Activated CD4-positive, CD25-positive, alpha-beta regulatory T cell treated with anti-CD3 and anti-CD28 coated beads, Interleukin-2, amount 50 U/mL, for 16 hours (primary cell): ENCODE measurements at regions not wholly inside any gene's neighbourhood (a gene's known extent, or its start where the extent isn't known, plus 50 kb on each side); places are given as distances from the start of the nearest gene placed in this dataset.
"Not testable (repeated sequence)": the region's sequence is repeated elsewhere in the genome, so short reads cannot be mapped to it uniquely, and the experiment has no call there.

Experiments
- DNase-seq: peaks from one replicate; pipeline ENCODE4 v3.0.0-alpha.2; 2020; ENCODE audit warnings: low read depth, low spot score

DNA sequence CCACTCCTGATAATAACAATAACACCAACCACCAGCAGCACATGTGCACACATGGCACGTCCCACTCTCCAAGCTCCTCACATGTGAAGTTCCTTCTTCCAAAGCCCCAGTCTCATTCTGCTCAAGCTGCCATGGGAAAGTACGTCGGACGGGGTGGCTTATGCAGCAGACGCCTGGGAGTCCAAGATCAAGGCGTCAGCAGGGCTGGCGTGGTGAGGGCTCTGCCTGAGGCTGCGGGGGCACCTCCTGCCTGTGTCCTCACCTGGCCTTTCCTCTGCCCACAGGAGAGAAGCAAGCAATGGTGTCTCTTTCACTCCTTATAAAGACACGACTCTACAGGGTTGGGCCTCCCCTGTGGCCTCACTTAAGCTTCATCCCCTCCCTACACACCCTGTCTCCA, 68.8 kb upstream of the INSIG1 start:
- DNase-seq, result no peak

DNA sequence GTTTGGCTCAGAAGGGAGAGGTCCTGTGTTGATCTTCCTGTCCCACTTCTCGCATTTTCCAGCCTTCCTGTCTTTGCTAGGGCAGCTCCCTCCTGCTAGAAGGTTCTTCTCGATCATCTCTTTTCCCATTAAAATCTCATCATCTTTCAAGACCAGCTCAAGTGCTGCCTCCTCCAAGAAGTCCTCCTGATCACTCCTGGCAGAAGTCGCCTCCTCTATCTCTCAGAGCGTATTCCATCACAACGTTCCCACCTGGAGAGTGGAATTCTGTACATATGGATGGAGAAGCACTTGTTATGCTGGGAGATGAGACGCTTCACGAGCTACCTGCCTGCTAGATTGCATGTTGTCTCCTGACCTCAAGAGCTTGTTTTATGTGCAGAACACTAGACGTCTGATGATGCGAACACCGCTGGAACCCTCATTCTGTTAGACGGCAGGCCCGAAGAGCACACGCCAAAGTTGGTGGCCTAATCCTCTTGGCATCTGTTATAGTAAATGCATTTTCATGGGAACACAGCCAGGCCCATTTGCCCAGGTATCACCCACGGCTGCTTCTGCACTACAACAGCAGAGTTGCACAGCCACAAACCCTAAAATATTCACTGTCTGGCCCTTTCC, 68.0 kb upstream of the INSIG1 start:
- DNase-seq, result no peak

DNA sequence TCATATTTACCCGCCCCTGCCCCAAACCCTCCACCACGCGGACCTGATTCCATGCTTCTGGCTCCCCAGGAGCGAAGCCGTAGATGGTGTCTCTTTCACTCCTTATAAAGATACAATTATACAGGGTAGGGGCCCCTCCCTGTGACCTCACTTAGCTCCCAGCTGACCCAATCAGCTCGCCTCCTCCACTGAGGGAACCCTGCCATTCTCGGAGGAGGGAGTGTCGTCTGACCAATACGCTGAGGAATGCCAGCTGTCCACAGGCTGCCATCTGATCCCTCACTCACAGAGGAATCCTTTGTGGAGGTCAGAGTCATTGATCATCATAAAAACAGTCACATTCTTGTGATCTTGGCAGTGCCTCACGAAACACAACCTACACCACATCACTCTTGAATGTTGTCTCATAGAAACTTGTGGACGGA, 67.5 kb upstream of the INSIG1 start:
- DNase-seq, result no peak

DNA sequence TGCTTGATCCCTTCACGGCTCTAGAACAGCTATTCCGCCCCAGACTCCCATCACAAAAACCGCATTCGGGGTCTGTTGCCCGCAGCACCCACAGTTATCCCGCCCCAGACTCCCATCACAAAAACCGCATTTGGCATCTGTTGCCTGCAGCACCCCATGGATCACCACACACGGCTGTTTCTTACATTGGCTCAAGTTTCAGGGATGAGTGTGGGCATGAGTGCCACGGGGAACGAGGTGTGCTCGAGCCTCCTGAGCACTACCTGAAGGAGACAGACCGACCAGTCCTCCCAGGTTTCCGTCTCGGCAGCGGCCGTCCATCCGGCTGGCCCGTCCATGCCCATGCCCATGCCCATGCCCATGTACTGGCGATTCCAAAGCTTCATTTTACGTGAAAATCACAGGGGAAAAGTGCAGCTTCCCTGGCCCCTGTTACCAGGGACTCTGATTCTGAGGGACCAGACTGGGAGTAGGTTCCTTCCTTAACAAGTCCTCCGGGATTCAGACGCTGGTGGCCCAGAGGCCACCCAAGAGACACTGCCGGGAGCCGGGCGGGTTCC, 66.4 kb upstream of the INSIG1 start:
- DNase-seq, result no peak

DNA sequence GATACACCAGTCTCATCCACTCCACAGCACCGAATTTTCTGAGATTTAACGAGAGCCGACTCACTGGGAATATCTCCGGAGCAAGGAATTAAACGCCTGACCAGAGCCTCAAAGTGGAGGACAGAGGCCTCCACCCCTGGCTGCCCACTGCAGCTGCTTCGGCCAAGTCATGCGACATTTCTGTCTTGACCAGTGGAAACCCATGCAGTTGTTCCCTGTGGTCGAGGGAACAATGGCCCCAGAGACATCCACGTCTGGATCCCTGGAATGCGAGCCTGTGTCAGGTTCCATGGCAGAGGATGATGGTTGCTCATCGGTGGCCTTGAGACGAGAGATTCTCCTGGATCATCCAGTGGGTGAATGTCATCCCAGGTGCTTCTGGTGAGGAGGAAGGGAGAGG, 65.7 kb upstream of the INSIG1 start:
- no peak for DNase-seq

DNA sequence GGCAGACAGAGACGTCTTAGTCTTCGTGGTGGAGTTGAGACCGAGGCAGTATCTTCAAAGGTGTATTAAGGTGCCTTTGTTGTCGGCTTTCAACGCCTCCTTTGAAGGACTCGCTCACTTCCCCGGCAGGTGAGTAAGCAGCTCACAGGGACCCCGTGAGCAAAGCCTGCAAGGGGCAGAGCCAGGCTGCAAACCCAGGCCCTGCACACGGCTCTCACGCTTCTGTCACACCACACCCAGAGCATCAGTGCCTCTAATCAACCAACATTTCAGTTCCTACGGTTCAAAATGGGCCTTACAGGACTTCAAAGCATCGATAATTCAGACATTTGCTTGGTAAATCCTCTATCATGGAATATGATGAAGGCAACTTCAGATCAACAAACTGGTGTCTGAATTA, 64.8 kb upstream of the INSIG1 start:
- DNase-seq, result no peak

DNA sequence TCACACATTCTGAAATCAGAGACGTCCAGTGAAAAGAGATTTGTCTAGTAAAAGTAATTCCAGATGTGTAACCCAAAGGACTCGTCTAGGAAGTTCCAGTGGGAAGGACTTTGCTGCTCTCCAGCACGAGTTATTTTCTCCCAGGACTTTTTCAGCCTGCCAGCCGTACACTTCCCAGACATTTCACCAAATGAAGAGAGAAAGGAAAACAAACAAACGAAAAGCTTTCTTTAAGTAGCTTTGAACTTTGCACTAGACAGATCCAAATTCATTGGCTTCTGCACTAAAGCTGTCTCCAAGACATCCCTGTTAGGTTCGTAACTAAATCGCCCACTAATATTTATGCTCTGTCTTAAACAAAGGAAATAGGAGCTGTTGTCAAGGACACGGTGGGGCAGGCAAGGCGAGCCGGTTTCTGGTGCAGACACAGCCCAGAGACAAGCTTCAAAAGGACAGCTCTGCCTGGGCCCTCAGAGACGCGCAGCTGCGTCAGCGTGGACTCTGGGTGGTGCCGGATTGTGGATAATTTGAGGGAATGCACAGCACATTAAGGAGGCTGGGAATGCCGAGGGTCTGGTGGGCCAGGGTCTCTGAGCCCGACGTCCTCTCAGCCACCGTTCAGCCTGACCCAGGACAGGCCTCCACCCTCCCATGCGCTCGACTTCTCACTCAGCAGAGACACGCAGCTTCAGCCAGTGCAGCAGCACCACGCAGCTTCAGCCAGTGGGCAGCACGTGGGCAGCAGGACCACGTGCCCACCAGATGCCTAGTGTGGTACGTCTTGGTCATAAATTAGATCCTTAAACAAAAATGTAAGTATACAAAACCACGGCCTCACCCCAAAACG, 64.1 kb upstream of the INSIG1 start:
- no peak for DNase-seq

DNA sequence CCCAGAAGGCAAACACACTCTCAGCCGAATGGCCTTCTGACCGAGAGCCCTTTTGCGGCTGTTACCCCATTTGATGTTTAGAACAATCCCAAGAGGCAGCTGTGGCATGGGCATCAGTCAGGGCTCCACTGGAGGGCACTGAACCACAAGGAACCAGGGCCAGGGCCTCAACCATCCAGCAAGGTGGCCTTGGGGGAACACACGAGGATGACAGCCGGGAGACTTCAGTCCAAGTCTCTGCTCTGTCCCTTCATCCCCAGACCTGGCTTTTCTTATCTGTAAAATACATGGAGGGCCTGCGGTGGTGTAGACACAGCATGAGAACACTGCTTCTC, 63.6 kb upstream of the INSIG1 start:
- no peak for DNase-seq

DNA sequence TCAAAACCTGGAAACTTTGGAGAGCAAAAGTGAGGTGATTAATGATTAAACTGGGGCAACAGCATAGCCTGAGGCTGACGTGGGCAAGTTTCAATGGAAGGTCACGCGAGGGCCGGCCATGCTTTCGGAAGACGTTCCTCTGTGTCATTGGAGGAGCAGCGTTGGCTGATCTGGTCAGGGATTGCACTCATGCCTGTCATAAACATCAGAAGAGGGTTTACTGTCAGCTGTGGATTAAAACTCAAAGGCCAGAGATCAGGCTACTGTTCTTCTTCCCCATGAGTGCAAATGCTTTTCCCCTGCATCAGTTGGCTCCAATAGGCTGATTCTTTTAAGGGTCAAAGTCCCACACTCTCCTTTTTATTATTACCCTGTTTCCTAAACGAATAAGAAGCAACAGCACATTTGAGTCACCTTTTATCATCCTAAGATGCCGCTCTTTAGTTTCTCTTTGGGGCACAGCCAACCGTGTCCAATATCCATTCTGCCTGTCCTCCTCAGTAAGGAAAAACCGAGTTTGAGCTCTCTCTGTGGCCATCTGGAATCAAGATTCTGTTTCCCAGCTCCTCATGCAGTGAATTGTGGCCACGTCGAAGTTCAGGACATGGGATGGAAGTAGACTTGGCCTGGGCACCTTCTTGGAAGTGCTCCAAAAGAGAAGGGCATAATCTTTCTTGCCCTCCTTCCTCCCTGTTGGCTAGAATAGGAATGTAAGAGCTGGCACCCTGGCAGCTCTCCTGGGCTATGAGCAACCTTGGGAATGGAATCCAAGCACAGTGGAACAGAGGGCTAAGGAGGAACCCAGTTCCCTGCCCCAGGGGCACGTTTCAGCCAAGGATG, 62.5 kb upstream of the INSIG1 start:
- DNase-seq, result no peak

DNA sequence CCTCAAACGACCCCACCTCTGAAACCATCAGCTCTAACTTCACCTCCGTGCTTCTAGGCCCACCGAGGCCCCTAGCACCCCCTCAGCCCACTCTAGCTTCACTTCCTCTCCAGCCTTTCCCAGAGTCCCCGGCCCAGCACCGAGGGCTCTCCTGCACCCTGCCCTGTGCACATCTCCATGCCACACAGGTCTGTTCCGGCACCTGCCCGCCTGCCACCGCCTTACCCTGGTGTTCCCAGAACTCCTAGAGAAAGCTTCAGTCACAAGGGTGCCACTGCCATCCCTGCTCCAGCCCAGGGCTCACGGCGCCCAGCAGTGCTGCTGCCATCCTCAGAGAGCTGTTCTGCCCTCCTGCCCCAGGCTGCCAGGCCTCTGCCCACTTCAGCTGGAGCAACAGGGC, 61.3 kb upstream of the INSIG1 start:
- DNase-seq, result no peak

DNA sequence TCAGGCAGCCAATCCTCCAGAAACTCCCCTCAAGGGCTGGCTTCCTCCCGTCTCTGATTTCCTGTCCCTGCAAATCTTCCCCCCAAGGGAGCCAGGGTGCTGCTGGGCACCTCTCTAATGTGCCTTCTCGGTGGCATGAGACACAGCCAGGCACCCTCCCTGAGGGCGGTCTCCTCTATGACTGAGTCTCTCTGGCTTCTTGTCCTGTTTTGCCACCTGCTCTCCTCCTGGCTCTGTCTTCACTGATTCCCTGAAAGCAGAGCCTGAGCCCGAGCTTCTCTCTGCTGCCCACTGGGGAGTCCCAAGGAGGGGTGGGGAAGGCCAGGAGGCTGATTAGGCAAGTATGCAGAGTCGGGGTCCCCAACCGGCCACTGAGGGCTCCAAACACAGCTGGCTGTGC, 60.4 kb upstream of the INSIG1 start:
- no peak for DNase-seq

DNA sequence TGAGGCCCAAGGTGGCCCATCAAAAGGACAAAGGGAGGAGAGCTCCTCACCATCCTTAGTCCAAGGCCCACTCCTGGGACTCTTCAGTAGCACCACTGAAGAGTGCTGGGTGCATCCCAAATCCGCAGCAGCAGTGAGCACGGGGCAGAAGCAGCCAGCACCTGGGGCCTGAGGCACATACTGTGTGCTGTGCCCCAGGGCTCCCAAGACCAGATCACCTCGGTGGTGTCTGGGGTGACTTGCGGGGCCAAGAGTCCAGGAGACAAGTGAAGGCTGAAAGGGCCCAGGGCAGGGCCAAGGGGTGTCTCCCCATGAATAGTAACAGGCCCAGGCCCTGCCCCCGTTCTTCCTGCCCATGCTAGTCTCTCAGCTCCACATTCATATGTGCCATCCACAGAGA, 59.9 kb upstream of the INSIG1 start:
- no peak for DNase-seq

DNA sequence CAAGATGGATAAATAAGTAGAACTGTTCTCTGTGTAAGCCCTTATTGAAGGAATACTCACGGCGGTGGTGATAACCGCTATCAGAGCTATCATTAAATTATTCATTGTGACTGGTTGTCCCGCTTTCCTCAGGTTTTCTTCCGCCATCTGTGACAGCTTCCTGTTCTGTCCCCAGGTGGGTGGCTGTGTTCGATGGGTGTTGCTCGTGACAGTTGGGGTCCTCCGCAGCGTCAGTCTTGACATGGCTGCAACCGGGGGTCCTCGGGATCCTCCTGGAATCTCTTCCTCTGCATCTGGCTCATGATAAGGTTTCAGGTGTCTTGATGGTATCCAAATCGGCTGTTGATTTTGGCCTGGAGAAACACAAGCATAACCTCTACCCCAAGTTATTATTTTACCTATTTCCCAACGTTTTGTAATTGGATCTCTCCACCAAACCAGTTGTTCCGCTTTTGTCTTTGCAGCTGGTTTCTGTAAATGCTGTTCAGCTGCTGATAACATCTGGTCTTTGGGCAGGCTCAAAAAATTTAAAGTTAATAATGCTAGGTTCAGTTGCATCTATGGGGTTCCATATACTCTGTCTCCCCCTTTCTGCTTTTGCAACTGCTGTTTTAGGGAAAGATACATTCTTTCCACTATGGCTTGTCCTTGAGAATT, 58.1 kb upstream of the INSIG1 start:
- DNase-seq, result not testable (repeated sequence)

DNA sequence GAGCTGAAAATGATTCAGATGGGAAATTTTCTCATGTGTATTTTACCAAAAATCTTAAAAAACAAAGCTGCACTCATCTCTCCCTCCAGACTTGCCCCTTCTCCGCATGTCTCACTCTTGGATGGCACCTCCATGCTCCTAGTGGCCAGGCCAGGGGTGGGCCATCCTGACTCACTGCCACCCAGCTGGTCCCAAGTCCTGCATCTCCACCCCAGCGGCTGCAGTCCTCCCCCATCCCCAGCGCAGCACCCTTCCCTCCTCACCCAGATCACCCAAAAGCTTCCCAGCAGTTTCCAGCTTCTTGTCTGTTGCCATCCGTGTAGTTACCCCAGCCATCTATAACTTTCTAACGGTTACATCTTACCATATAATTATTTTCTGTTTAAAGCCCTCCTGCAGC, 53.0 kb upstream of the INSIG1 start:
- DNase-seq, result no peak

DNA sequence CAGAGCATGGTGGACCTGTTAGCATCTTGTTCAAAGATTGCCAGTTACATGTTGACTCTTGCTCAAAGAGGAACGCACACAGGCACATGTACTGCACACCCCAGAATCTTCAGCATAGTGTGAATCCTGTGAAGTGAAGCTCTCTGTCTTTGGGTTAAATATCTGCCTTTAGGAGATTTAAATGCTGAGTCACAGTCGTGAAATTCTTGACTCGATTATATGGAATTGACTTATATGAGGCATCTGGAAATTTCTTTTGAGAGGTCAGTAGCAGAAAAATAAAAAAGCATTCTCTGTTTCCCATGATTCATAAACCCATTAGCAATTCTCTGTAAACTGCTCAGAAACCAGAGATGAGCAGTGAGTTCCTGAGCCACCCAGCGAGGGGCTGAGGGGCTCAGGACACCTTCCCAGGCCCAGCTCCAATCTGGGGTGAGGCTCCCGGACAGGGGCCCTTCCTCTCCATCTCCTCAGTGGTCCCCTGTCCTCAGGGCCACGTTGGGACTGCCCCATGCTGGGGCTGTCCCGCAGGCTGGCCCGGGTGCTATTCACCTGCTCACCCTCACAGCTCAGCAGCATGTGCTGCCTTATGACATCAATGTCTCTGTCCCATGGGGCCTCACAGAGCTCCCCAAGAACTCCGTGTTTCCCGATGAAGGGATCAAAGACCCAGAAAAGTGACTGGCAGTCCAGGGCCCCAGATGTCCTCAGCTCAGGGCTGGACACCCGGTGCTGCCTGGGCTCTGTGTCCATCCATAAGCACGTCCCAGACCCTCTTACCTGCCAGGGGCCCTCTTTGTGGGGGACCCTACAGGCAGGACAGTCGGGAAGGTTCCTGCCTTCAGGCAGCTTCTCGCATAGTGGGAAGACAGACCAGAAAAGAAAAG, 50.0 kb upstream of the INSIG1 start:
- no peak for DNase-seq
